GM18867 (cell line): ENCODE measurements at regions not wholly inside any gene's neighbourhood (a gene's known extent, or its start where the extent isn't known, plus 50 kb on each side); places are given as distances from the start of the nearest gene placed in this dataset.

ENCODE experiments used
- ATAC-seq: cut with Tn5 transposase; IDR thresholded peaks from one replicate; pipeline ENCODE4 v1.9.1; 2021; ENCODE audit warnings: mild to moderate bottlenecking, moderate library complexity; ENCODE audit not compliant: unreplicated experiment

DNA sequence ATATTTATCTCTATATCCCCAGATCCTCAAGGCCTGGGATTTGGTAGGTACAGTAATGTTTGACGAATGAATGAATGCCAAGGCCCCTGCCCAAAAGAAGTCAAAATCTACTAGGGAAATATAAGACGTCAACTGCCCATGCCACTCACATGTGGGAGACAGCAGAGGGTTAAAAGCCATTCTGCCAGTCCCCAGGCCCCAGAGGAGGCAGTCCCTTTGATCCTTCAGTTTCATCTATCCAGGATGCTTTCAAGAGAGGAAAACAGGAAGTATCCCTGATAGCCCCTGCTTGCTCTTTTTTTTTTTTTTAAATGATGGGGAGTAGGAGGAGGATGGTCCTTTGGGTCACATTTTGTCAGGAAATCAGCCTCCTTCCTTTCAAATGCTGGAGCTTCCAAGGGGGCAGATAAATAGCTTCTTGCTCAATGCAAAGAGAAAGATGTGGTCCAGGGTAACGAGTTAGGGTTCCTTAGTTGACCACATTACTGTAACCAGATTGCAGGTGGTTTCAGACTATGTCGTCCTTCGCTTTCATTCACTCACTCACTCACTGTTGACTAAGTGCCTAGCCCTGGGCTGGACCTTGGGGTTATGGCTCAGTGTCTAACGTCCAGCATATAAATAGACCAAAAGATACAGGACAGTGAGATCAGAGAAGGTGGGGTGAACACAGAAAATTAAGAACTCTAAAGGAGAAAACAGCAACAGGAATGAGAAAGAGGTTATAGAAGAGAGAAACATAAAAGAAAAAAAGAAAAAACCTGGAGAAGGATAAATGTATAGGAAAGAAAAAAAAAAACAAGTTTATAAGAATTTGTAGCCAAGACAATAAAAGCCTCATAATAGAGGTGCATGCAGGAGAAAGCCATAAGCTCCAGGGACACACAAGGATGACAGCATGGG, 64.6 kb upstream of the PIM1 start:
- ATAC-seq = no peak

DNA sequence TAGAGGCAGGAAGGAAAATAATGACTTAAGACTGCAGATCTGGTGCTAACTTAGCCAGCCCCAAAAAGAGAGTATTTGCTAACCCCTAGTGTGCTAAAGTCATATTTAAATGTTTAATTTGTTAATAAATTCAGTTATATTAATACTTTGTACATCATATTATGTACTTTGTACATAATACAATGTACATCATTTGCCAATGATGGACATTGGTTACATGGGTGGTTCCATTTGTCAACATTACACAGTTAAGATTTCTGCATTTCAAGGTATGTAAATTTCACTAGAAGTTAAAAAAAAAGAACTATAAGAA, 63.9 kb upstream of the PIM1 start:
- ATAC-seq = no peak

DNA sequence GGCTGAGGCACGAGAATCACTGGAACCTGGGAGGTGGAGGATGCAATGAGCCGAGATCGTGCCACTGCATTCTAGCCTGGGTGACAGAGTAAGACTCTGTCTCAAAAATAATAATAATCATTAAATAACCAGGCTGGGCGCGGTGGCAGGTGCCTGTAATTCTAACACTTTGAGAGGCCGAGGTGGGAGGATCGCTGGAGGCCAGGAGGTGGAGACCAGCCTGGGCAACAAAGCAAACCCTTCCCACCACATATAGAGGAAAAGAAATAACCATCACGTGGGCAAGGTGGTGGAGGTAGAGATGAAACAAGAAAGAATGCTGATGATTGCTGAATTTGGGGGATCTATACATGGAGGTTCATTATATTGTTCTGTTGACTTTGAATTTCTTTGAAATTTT, 63.4 kb upstream of the PIM1 start:
- no peak for ATAC-seq

DNA sequence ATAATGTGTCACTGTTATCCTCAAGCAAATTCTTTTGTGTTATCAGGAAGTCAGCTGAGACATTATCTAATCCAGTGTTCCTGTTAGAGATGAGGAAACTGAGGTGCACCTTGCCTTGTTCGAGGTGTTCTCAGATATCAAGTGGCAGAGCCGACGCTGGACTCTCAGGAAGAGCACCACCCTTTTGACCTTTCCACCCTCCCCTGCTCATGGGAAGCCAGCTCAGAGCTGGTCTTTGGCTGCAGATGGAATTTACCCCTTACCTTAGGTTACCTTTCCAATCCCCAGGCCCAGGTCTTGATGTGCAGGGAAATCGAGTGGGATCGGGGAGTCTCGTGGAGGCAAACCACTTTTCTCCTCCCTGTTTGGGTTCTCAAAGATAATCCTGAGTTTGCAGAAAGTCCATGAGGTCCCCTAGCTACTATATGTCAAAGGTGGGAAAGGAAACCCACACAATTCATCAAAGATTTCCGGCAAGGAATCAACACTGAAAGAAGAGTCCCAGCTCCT, 62.9 kb upstream of the PIM1 start:
- ATAC-seq = no peak

DNA sequence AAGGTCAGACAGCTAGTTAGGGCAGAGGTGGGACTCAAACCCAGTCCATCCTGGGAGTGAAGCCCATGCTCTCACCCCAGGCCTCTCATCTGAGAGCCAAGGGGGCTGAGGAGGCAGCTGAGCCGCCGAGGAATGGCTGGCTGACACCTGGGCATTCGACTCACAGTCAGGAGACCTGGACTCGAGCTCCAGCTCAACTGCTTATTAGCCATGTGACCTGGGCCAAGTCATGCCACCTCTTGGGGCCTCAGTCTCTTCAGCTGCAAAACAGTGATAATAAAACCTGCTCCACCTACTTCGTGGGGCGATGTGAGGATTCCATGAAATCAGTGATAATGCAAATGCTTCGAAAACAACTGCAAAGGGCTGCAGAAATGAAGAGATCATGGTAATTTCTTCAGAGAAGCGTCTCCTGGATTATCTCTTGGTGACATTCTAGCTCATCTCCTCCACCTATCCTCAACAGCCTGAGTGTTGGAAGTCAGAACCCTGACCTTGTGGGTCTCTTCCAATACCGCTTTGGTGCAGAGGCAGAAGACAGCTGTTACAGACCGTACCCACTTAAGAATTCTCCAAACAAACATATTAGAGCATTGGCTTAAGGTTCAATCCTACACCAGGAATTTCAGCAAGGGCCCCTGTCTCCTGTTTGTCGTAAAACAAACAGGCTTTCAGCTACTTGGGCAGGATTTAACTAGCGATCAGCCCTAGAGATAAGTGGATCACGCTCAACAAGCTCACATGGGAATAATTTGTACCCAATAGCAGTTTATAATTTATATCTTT, 60.0 kb upstream of the PIM1 start:
- ATAC-seq = no peak

DNA sequence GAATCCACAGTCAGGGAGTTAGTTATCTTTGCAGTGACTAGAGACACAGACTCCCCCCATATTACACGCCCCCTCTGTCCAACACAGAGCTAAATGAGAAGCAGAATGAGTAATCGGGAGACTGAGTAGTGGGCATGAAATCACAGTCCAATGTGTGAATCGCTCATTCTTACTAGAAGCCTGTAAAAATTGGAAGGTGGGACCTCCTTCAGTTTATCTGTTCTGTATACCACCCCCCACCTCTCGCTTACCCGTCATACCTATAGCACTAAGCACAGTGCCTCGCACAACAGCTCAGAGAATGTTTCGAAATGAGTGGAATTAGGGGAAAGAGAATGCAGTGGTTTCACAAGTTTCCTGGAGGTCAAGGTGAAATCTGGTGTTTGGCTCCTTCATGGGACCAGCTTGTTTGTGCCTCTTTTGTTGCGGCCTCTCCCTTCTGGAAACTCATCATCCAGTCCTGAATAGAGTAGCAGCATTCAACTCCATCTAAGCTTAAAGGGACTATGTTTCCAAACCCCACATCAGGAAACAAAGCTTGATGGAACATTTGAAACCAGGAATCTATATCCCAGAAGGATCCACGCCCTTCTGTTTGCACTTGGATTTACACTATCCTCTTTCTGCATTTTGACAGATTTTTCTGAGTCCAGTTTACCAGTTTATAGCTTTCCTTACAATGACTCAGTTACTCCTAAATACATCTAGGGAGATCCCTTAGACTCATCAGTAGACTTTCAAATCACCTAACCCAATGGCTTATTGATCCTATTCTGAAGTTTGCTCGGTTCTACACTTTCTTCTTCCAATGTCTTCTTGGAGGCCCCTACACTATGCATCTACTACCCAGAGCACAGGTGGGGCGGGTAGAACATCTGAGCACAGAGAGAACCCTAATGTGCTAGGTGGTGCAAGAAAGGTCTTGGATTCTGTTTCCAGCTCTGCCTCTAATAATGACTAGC, 59.2 kb upstream of the PIM1 start:
- ATAC-seq = no peak

DNA sequence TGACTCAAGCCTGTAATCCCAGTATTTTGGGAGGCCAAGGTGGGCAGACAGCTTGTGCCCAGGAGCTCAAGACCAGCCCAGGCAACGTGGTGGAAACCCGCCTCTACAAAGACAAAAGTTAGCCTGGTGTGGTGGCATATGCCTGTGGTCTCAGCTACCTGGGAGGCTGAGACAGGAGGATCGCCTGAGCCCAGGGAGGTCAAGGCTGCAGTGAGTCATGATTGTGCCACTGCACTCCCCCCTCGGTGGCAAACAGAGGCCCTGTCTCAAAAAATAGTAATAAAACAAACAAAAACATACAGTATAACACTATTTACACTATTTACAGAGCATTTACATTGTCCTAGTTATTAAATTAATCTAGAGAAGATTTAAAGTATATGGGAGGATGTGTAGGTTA, 56.0 kb upstream of the PIM1 start:
- ATAC-seq = no peak

DNA sequence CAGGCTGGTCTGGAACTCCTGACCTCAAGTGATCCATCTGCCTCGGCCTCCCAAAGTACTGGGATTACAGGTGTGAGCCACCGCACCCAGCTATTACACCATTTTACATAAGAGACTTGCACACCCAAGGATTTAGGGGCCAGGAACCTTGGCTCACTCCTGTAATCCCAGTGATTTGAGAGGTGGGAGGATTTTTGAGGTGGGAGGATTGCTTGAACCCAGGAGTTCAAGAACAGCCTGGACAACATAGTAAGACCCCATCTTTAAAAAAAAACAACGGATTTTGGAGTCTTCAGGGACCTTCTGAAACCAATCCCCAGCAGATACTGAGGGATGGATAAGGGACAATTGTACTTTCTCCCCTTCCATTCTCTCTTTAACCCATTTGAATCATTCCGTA, 55.3 kb upstream of the PIM1 start:
- ATAC-seq = no peak

DNA sequence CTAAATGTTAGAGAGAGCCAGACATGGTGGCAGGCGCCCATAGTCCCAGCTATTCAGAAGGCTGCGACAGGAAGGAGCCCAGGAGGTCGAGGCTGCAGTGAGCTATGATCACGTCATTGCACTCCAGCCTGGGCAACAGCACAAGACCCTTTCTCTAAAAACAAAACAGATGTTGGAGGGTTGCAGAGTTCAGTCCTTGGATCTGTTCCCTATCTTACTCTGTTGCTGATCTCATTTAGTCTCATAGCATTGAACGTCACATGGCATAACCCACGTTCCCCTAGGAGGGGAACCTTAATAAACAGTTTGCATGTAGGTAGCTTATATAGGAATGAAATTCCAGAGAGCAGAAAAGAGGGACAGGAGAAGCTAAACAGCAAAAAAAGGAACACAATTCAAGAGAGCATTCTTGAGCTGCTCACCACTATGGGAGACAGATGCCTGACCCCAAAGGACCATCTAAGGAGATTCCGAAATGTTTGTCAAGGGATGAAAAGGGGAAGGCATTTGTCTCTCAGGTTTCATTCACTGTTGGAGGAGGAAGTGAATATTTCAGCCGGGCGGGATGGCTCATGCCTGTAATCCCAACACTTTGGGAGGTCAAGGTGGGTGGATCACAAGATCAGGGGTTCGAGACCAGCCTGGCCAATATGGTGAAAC, 54.6 kb upstream of the PIM1 start:
- no peak for ATAC-seq

DNA sequence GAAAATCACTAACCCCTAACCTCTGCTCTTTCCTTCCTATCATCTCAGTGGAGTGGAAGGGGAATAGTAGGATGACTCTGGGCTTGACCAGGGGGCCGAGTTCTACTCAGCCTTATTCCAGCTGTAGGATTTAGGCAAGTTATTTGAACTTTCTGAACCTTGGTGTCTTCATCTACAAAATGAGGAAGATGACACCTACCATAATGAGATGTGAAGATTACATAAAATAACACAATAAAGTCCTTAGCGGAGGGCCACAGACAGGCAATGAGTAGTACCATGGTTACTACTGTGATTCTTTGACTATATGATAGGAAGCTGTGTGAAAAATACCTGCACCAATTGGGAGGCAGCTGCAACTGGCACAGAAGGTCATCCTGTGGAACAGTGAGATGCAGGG, 53.6 kb upstream of the PIM1 start:
- no peak for ATAC-seq

DNA sequence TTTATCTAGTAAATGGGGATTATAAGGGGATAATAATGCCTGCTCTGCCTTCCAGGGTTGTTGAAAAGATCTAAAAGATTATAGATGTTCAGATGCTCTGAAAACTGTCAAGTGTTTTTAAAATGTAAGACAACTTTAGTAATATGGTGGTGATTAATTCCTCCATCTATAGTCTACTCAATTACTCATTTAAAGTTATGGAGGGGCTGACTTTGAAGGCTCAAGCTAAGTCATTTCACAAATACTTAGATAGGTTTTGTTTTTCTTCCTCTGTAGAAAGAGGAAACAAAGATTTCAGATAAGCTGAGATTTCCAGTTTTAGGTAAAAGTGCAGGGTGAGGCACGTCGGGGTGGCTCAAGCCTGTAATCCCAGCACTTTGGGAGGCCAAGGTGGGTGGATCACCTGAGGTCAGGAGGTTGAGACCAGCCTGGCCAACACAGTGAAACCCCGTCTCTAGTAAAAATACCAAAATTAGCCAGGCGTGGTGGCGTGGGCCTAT, 50.5 kb upstream of the PIM1 start:
- ATAC-seq = no peak
